ENCODE measurements at regions not wholly inside any gene's neighbourhood (a gene's known extent, or its start where the extent isn't known, plus 50 kb on each side); places are given as distances from the start of the nearest gene placed in this dataset.
"Not testable (repeated sequence)": the region's sequence is repeated elsewhere in the genome, so short reads cannot be mapped to it uniquely, and the experiment has no call there.

- H3K27ac Mint-ChIP-seq (ENCODE audit: unreplicated experiment) = no peak overlapping the region
- BruUV-seq (replicated peaks) = no TSS peak
- no peak overlapping the region for H3K4me3 Mint-ChIP-seq (ENCODE audit: unreplicated experiment)
- TF ChIP-seq CTCF (IDR thresholded peaks at IDR 0.05; ENCODE audit: insufficient read depth in 1 of 2, low read depth in 1 of 2, low read length in 1 of 2, severe bottlenecking in 1 of 2, unreplicated experiment in 1 of 2) = no peak
- CTCF ChIA-PET = no interaction called here
- intact Hi-C loops (cut with micrococcal nuclease; ENCODE audit: unreplicated experiment) = no loop called here
- Histone ChIP-seq H3K4me1 (no peaks in the 10 kb centered on the region), H3K4me3 (ENCODE audit: low read depth, low read length) (no peak overlapping the region), H3K36me3 (ENCODE audit: control insufficient read depth, insufficient read depth, low read length) (no peaks in the 10 kb centered on the region), H3K9me3 (peaks cover 4% of the 10 kb centered on the region; the same call in 1 of the 2 replicates), H3K27me3 (replicated peaks; ENCODE audit: control insufficient read depth, insufficient read depth, low read length) (no peaks in the 10 kb centered on the region)
- POLR2A ChIA-PET = no interaction called here
- H3K9me3 Mint-ChIP-seq (ENCODE audit: unreplicated experiment) = peaks cover 7% of the 10 kb centered on the region
- no peaks in the 10 kb centered on the region for H3K36me3 Mint-ChIP-seq (ENCODE audit: insufficient read depth, unreplicated experiment)
- no peaks in the 10 kb centered on the region for H3K4me1 Mint-ChIP-seq (ENCODE audit: low read depth, unreplicated experiment)
- H3K27me3 Mint-ChIP-seq (ENCODE audit: insufficient read depth, unreplicated experiment) = no peaks in the 10 kb centered on the region
- DNase-seq = no peak
These were observed 75.8 kb upstream of the LRPPRC start for GRCh38 chr2:44071454-44072046.

GRCh38 chr2:44073667-44074066 lies 77.9 kb upstream of the LRPPRC start:
- H3K27ac Mint-ChIP-seq (ENCODE audit: unreplicated experiment); H3K4me1 ChIP-seq; H3K4me1 Mint-ChIP-seq (ENCODE audit: low read depth, unreplicated experiment); H3K4me3 ChIP-seq (ENCODE audit: low read depth, low read length); BruUV-seq (replicated peaks); H3K36me3 Mint-ChIP-seq (ENCODE audit: insufficient read depth, unreplicated experiment); intact Hi-C loops (cut with micrococcal nuclease; ENCODE audit: unreplicated experiment); H3K36me3 ChIP-seq (ENCODE audit: control insufficient read depth, insufficient read depth, low read length); DNase-seq; H3K9me3 ChIP-seq; CTCF ChIA-PET; POLR2A ChIA-PET; H3K4me3 Mint-ChIP-seq (ENCODE audit: unreplicated experiment); H3K9me3 Mint-ChIP-seq (ENCODE audit: unreplicated experiment); H3K27me3 ChIP-seq (replicated peaks; ENCODE audit: control insufficient read depth, insufficient read depth, low read length); H3K27me3 Mint-ChIP-seq (ENCODE audit: insufficient read depth, unreplicated experiment): not testable (repeated sequence)

GRCh38 chr2:44074795-44075194 lies 79.0 kb upstream of the LRPPRC start:
- intact Hi-C loops (cut with micrococcal nuclease; ENCODE audit: unreplicated experiment); H3K27ac Mint-ChIP-seq (ENCODE audit: unreplicated experiment); POLR2A ChIA-PET; H3K4me1 Mint-ChIP-seq (ENCODE audit: low read depth, unreplicated experiment); H3K27me3 ChIP-seq (replicated peaks; ENCODE audit: control insufficient read depth, insufficient read depth, low read length); H3K27me3 Mint-ChIP-seq (ENCODE audit: insufficient read depth, unreplicated experiment); CTCF ChIA-PET; H3K36me3 ChIP-seq (ENCODE audit: control insufficient read depth, insufficient read depth, low read length); H3K9me3 ChIP-seq; H3K4me1 ChIP-seq; H3K4me3 Mint-ChIP-seq (ENCODE audit: unreplicated experiment); H3K9me3 Mint-ChIP-seq (ENCODE audit: unreplicated experiment); BruUV-seq (replicated peaks); H3K36me3 Mint-ChIP-seq (ENCODE audit: insufficient read depth, unreplicated experiment); DNase-seq; H3K4me3 ChIP-seq (ENCODE audit: low read depth, low read length): not testable (repeated sequence)

- Histone ChIP-seq H3K9me3 (no peaks in the 10 kb centered on the region), H3K27me3 (replicated peaks; ENCODE audit: control insufficient read depth, insufficient read depth, low read length) (no peaks in the 10 kb centered on the region), H3K4me3 (ENCODE audit: low read depth, low read length) (no peak overlapping the region), H3K4me1 (peaks cover 5% of the 10 kb centered on the region; the same call in 1 of the 2 replicates), H3K36me3 (ENCODE audit: control insufficient read depth, insufficient read depth, low read length) (no peaks in the 10 kb centered on the region)
- no peak for TF ChIP-seq CTCF (IDR thresholded peaks at IDR 0.05; ENCODE audit: insufficient read depth in 1 of 2, low read depth in 1 of 2, low read length in 1 of 2, severe bottlenecking in 1 of 2, unreplicated experiment in 1 of 2)
- no peaks in the 10 kb centered on the region for H3K36me3 Mint-ChIP-seq (ENCODE audit: insufficient read depth, unreplicated experiment)
- no peaks in the 10 kb centered on the region for H3K27me3 Mint-ChIP-seq (ENCODE audit: insufficient read depth, unreplicated experiment)
- no peak overlapping the region for H3K27ac Mint-ChIP-seq (ENCODE audit: unreplicated experiment)
- H3K4me1 Mint-ChIP-seq (ENCODE audit: low read depth, unreplicated experiment) = peaks cover 7% of the 10 kb centered on the region
- intact Hi-C loops (cut with micrococcal nuclease; ENCODE audit: unreplicated experiment) = no loop called here
- no peak overlapping the region for H3K4me3 Mint-ChIP-seq (ENCODE audit: unreplicated experiment)
- ChIA-PET CTCF (no interaction called here), POLR2A (no interaction called here)
- no peaks in the 10 kb centered on the region for H3K9me3 Mint-ChIP-seq (ENCODE audit: unreplicated experiment)
- BruUV-seq (replicated peaks) = no TSS peak
- DNase-seq = no peak
These were observed 79.8 kb upstream of the LRPPRC start for GRCh38 chr2:44075541-44075940.

Measured in Caco-2 (cell line).